ENCODE measurements at regions not wholly inside any gene's neighbourhood (a gene's known extent, or its start where the extent isn't known, plus 50 kb on each side); places are given as distances from the start of the nearest gene placed in this dataset.

- no peak for TF ChIP-seq CTCF (conservative IDR thresholded peaks at IDR 0.05; ENCODE audit: low read length)
- no peak for TF ChIP-seq EZH2phosphoT487 (IDR thresholded peaks at IDR 0.05; ENCODE audit: borderline replicate concordance, low read depth, low read length)
These were observed 1984.4 kb downstream of the OLFM4 start for GRCh38 chr13:55013051-55013450.
